UCSD-AML1 (cell line): ENCODE measurements at regions not wholly inside any gene's neighbourhood (a gene's known extent, or its start where the extent isn't known, plus 50 kb on each side); places are given as distances from the start of the nearest gene placed in this dataset.
"Not testable (repeated sequence)": the region's sequence is repeated elsewhere in the genome, so short reads cannot be mapped to it uniquely, and the experiment has no call there.

Experiments used
- DNase-seq: peaks from one replicate; lab custom pipeline; 2025; ENCODE audit not compliant: unreplicated experiment; lab: John Stamatoyannopoulos, UW

DNA sequence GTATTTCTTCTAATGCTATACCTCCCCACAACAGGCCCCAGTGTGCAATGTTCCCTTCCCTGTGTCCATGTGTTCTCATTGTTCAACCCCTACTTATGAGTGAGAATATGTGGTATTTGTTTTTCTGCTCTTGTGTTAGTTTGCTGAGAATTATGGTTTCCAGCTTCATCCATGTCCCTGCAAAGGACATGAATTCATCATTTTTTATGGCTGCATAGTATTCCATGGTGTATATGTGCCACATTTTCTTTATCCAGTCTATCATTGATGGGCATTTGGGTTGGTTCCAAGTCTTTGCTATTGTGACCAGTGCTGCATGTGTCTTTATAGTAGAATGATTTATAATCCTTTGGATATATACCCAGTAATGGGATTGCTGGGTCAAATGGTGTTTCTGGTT is 95.7 kb upstream of the HEY2 start:
- not testable (repeated sequence) for DNase-seq

DNA sequence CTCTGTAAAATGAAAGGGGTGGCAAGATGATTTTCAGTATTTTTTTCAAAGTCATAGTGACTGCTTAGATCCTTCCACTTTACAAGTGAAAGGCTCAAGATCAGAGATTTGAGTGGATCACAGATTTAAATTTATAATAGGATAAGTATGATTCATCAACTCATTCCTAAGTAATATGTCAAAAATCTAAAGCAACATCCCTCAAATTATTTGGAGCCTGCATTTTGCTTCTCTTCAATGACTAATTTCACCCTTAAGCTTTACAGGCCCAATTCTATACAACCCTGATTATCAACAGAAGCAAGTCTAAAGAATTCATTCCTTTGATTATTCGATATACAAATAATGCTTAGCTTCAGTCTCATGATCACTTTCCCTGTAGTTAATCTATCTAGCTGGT is 93.9 kb upstream of the HEY2 start:
- DNase-seq, result no peak

DNA sequence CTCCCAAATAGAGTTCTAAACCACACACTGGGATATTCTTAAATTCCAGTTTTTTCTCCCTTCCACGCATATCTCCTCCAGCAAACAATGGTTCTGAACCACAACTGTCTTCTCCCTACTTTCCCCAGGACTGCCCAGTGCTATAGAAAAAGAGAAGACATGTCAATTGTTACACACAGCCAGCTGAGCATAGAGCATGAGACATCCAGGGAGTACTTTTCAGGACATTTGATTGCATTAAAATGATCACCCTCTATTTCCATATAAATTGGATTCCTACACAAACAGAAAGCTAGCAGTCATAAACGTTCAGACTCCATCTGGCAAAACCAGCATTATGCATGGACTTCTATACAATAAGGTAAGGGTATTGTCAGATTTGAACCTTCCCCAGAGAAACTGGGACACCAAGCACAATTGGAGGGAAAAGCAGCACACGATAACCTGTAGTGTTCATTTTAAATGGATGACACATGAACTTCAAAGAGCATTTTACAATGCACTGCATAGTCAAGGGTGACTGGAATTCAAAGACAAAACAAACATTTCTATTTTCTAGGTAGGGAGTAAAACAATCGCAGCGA is 93.1 kb upstream of the HEY2 start:
- no peak for DNase-seq

DNA sequence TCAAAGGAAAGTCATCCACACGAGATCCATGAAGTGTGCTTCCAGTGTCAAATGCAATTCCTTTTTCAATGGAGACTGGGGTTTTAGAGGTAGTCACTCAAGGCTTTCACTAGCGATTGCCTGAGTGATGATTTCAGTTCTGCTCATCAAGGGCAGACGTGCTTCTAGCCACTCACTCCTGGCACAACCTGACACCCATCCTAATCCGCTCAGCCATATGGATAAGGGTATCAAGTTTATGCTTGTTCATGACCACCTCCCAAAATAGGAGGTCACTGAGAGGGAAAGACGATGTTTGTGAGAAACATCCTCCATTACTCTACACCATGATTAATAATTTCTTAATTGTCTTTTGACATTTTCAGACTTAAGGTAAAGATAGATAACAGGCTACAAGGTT is 91.3 kb upstream of the HEY2 start:
- DNase-seq, result no peak

DNA sequence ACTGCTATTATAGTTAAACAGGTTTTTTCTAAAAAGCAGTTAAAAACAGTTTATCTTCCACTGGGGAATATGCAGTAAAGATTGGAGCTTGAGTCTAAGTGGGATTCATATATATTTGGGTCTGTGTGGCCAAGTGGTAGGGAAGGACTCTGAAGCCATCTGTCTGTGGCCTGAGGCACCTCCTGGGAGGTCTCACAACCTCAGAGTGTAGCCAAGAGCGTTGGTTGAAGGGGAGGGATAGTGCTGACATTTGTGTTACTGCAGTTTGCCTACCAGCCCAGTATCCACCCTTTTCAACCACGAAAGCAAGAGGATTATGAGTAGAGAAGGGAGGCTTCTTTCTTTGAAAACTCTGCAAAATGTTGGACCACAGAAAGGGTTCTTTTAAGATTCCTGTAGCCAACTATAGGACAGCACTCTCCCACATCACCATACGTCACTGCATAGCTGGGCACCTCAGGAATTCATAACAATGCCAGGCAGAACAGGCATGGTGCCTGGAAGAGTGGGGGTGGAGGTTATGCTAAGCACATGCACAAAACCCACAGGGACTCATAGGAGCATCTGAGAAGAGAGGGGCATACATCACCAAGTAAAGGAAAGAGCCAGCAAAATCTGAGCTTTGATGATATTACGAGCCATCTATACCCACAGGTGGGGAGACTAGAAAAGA is 90.5 kb upstream of the HEY2 start:
- DNase-seq, result no peak

DNA sequence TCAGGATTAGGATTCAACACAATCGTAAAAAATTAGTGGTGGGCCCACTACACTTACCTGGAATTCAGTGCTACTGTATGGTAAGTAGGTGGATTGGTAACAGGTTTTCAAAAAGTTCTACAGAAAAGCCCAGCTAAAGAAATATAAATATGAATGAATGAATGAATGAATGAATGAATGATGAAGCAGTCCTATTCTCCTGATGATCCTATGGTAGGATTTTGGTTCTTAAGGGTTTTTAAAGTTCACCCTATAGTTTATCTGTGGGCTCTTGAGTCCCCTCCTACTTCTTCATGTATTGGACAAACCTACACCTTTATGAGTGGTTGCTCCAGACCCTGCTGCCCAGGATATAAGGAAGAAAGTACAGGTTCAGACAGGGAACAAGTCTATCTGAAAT is 89.5 kb upstream of the HEY2 start:
- DNase-seq, result no peak

DNA sequence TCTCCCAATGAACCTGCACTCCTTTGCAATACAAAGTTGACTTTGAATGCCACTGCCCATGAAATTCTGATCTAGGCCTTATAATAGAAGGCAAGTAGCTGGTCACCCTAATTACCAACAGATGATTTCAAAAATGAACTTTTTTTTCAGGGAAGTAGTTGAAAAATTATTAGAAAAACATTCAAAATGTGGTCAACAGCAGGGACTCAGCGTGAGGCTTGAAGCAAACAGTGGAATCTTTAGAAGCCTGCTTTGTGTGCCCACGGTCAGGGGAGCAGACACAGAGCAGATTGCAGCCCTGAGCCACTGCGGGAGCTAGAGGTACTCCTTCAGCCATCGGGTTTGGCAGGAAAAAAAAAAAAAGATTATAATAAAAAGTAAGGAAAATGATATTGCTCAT is 87.1 kb upstream of the HEY2 start:
- no peak for DNase-seq

DNA sequence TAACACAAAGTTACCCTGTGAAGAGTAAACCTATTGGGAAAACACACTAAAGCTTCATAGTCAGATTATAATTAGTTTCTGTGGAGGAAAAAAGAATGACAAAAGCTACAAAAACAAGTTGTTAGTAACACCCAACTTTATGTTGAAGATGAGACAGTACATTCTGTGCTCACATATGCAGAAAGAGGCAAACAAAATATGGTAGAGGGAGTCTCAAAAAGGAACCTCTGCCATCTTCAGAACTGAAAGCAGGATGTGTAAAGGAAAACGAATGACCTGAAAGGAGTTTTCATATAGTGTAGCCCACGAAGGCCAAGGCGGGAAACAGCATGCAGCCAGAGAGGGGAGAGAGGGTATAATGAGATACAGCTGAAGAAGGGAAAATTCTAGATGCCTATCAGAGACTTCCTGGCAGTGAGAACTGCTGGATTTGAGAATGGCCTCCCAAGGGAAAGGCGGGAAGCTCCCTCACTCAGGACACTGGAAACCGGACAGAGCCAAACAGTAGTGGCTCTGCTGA is 84.1 kb upstream of the HEY2 start:
- DNase-seq, result no peak

DNA sequence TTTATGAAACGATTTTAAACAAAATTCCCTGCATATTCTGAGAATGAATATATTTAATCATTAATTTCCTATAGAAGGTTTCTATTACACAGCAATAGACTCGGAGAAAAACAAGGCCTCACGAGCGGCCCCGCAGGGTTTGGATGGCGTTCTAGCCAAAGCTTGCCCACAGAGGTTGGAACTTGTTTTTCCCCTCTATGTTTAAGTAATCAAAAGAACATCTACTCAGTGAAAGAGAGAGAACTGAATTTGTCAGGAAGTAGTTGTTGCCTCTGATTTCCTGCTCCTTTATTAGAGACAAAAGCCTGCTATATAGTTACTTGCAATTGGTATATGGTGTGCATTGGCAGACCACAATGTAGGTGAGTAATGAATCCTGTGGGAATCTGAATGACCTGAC is 82.1 kb upstream of the HEY2 start:
- no peak for DNase-seq

DNA sequence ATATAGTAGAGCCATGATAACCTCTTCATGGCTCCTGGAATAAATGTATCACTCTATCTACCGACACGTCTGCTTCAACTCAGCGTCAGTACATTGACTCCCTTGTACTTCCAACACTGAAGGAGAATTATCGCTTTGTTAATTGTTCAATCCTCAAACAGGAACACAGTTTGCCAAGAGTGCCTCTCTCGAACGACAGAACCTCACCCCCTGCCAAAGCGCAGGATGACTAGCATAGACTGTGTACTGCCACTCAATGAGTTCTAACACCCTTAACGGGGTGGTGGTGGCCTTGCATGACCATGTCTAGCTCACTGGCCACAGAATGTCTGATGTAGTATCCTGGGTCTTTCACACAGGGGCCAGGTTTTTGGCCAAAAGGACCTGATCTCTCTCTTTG is 81.4 kb upstream of the HEY2 start:
- no peak for DNase-seq

DNA sequence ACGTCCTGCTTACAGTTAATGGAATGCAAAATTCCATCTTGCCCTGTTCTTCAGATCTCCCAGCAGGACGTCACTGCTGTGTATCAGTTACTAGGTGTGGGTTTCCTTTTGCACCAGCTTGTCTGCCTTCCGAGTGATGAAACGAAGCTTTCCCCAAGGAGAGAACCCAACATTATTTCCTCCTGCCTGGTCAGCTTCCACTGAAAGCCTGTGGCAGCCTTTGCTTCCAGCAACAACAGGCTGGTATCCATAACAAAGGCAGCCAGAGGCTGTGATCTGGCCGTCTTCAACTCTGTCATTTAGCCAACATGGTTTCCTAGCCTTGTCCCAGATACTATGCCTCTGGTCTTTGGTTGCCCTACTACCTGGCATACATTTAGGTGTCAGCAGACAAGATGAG is 78.9 kb upstream of the HEY2 start:
- DNase-seq, result no peak

DNA sequence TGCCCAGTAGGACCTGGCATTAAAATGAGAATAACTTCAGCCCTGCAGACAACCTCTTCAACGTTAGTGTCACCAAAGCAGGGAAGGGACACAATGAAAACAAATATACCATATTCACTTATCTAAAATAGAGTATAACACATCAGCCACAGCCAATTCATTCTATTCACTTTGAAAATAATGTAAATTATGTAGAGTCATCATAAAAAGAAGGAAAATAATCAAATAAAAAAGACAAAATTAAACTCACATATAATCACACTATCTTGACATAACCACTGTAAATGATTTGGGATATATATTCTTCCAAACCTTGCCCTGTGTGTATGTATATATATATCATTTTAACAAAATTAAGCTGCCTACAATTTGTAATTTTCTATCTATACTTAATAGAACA is 78.1 kb upstream of the HEY2 start:
- DNase-seq, result no peak

DNA sequence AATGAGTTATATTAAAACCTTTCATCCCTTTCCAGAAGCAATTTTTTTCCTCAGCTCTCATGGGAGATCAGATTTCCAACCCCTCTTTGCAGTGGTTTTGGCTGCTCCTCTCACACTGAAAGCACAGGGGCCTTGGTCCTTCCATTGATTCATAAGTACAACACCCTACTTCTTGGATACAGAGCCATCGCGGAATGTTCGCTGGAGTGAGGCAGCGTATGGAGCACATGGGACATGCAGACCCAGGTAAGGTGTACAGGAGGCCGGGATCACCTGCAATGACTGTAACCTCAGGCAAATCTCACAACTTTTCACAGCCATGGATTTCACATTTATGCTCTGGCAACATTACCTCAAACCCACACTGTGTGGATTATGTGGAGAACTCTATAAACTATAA is 75.2 kb upstream of the HEY2 start:
- no peak for DNase-seq

DNA sequence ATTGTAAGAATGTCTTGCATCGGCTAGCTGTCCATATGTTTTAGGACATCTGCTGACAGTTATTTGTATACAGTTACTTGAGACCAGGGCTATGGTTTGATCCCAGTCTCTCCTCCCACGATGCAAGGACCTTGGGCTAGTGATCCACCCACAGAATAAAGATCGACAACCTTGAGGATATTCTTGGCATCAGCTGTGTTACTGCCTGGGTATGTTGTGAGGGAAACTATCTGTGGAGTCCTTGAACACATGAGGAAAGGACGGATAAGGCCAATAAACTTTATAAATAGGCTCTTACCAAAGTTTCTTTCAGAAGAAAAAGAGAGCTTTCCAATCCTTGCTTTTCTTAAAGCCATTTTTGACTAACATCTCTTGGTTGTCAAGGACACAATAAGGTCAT is 70.8 kb upstream of the HEY2 start:
- no peak for DNase-seq

DNA sequence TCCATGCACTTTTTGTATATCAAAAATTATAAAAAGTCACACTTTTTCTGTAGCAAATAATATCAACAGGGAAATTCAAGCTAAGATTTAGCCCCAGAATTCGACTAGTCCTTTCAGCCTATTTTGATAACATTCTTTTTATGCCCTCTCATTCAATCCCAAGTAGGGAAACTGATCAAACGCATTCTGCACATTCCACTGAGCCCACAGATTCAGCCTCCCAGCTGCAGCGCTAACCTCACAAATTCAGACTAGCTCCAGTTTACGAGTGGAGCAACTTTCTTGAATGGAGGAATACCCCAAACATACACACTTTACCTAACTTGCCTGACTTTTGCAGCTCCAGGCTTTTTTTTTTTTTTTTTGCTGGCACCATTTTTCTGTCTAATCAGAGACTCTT is 70.3 kb upstream of the HEY2 start:
- DNase-seq, result no peak

DNA sequence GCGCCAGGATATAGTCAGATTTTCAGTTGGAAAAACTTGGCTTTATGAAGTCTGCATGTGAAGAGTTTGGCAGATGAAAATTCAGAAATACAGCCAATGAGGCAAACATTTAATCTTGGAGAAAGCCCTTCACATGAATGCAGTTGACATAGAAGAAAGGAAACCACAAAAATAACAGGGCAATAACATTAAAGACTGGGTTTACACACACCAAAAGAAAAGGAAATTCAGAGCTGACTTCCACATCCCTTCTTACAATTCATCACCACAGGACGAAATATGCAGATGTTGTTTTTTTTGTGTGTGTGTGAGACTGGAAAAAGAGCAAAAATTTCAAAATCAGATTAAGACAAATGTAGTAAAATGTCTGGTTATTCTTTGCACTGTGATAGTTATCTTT is 69.8 kb upstream of the HEY2 start:
- no peak for DNase-seq

DNA sequence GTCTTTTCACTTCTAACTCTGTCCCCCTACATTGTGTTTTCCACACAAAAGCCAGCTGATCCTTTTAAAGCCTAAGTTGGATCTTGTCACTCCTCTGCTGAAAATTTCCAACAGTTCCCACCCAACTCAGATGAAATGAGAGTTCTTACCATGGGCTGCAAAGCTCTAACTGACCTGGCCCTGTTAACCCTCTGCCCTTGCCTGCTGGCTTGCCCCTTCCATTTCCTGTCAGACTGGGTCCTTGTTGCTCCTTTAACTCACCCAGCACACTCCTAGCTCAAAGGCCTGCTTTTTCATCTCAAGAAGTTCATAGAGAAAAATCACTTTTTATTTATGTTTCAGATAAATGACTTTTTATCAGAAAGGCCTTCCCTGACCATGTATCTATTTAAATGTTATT is 66.5 kb upstream of the HEY2 start:
- no peak for DNase-seq

DNA sequence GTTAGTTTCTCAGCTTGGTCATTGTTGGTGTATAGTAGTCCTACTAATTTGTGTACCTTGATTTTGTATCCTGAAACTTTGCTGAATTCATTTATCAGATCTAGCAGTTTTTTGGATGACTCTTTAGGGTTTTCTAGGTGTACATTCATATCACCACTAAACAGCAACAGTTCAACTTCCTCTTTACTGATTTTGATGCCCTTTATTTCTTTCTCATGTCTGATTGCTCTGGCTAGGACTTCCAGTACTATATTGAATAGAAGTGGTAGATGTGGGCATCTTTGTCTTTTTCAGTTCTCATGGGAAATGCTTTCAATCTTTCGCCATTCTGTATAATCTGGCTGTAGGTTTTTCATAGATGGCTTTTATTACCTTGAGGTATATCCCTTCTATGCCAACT is 61.3 kb upstream of the HEY2 start:
- DNase-seq, result no peak

DNA sequence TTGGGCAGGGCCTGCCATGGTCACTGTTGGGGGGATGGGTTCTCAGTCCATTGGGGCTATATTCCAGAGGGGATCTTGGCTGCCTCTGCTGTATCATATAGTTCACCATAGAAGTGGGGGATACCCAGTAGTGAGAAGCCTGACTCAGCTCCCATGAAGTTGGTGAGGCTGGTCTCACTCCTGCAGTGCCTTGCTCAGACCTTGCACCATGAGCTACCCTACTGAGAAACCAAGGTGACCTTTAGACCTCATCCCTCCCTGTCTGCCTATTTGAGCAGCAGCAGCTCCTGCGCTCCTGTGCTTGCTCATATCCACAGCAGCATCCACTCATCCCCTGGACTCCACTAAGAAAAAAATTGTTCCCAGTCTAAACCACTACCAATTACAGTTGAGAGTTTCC is 56.0 kb upstream of the HEY2 start:
- no peak for DNase-seq

DNA sequence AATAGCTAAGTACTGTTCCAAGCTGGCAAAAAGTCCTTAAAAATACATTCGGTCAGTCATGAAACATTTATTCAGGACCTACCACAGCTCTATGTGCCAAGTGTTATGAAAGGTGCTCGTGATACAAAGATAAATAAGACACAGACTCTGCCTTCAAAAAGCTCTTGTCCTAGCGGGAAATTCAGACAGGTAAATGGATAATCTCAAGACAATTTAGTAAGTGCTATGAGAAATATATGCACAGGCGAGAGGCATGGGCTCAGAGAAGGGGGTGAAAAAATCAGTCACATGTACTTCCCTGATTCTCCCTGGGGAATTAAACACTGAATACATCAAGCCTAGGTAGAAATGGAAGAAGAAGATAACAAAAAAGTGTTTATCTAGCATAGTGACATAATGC is 49.8 kb upstream of the HEY2 start:
- no peak for DNase-seq
